HG03175 (cell line): ENCODE measurements at regions not wholly inside any gene's neighbourhood (a gene's known extent, or its start where the extent isn't known, plus 50 kb on each side); places are given as distances from the start of the nearest gene placed in this dataset.

Experiments used
- ATAC-seq: cut with Tn5 transposase; IDR thresholded peaks from one replicate; pipeline ENCODE4 v1.9.1; 2021; ENCODE audit warnings: mild to moderate bottlenecking, moderate library complexity; ENCODE audit not compliant: unreplicated experiment

- ATAC-seq = no peak
Observed at GRCh38 chr16:6247150-6247549, 1085.5 kb upstream of the RBFOX1 start.

- ATAC-seq = no peak
Observed at GRCh38 chr16:6246266-6246665, 1086.4 kb upstream of the RBFOX1 start.

- no peak for ATAC-seq
Observed at GRCh38 chr16:6232056-6232455, 1100.6 kb upstream of the RBFOX1 start.

- no peak for ATAC-seq
Observed at GRCh38 chr16:6231398-6231797, 1101.2 kb upstream of the RBFOX1 start.

- ATAC-seq = no peak
Observed at GRCh38 chr16:6229186-6229585, 1103.5 kb upstream of the RBFOX1 start.

GRCh38 chr16:6218855-6219254 is 1113.8 kb upstream of the RBFOX1 start:
- no peak for ATAC-seq

- no peak for ATAC-seq
Observed at GRCh38 chr16:6216836-6217235, 1115.8 kb upstream of the RBFOX1 start.

GRCh38 chr16:6211644-6212043 is 1114.0 kb upstream of the EEF2KMT start:
- ATAC-seq = no peak

GRCh38 chr16:6209355-6209930 is 1111.8 kb upstream of the EEF2KMT start:
- no peak for ATAC-seq

GRCh38 chr16:6207580-6207979 is 1110.0 kb upstream of the EEF2KMT start:
- no peak for ATAC-seq

- ATAC-seq = no peak
Observed at GRCh38 chr16:6207124-6207523, 1109.5 kb upstream of the EEF2KMT start.

GRCh38 chr16:6206080-6206479 is 1108.5 kb upstream of the EEF2KMT start:
- no peak for ATAC-seq

GRCh38 chr16:6204945-6205344 is 1107.3 kb upstream of the EEF2KMT start:
- no peak for ATAC-seq

- no peak for ATAC-seq
Observed at GRCh38 chr16:6200861-6201260, 1103.3 kb upstream of the EEF2KMT start.

GRCh38 chr16:6200271-6200670 is 1102.7 kb upstream of the EEF2KMT start:
- ATAC-seq = no peak

- no peak for ATAC-seq
Observed at GRCh38 chr16:6195966-6196365, 1098.4 kb upstream of the EEF2KMT start.

GRCh38 chr16:6193718-6194117 is 1096.1 kb upstream of the EEF2KMT start:
- ATAC-seq = no peak

GRCh38 chr16:6192984-6193383 is 1095.4 kb upstream of the EEF2KMT start:
- ATAC-seq = no peak

- no peak for ATAC-seq
Observed at GRCh38 chr16:6192532-6192931, 1094.9 kb upstream of the EEF2KMT start.

GRCh38 chr16:6190776-6191175 is 1093.2 kb upstream of the EEF2KMT start:
- no peak for ATAC-seq

GRCh38 chr16:6189216-6189615 is 1091.6 kb upstream of the EEF2KMT start:
- no peak for ATAC-seq

GRCh38 chr16:6177616-6178180 is 1080.1 kb upstream of the EEF2KMT start:
- ATAC-seq = no peak

GRCh38 chr16:6170022-6170421 is 1072.4 kb upstream of the EEF2KMT start:
- ATAC-seq = no peak
